ENCODE measurements at regions not wholly inside any gene's neighbourhood (a gene's known extent, or its start where the extent isn't known, plus 50 kb on each side); places are given as distances from the start of the nearest gene placed in this dataset.

DNA sequence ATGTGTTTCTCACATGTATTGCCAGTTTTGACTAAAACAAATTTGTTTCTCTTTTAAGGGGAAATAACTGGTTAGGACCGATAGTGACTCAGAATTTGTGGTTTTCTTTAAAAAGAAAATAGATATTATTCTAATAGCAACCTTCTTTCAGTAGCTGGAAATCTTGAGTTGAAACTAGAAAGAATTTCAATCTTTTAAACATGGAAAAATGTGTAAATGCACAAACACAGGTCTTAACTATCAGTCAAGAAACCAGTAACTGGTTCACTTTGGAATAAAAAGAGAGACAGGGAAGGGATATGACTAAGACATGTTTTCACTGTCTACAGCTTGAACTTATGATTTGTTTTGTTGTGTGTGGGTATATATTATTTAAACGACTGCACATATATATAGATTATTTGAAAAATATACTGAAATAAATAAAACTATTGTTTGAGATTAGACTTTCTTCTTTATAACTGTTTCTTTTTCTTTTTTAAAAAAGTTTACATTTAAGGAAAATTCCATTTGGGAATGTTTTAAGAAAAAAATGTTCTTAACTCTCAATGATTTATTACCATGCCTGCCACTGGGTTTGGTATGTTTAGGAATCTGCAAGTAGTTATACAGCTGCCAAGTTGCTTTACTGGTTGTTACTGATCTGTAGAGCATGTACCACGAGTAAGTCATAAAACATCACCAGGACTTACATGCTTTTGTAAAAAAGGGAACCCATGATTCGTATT is 753.3 kb upstream of the MARCKS start:
- no peak for DNase-seq
- peaks cover 0 to 4% of the 10 kb centered on the region in 2 experiments for H3K36me3 ChIP-seq (replicated peaks in 1 of 2; ENCODE audit: control insufficient read depth in 1 of 2, insufficient read depth in 2 of 2, low read length in 1 of 2)
- H3K9me2 ChIP-seq: no peaks in the 10 kb centered on the region
- POLR2A ChIA-PET: no interaction called here
- H3K27ac ChIP-seq (ENCODE audit: low read depth in 2 of 2, low read length in 1 of 2): peak overlapping the region; percentile 94 to 96
- 14% methylated on average over 4 of the region's 4 CpGs for WGBS (ENCODE audit: low lambda C conversion rate)
- peaks cover 1% of the 10 kb centered on the region; the same call in 1 of the 2 replicates for H3K9me3 ChIP-seq
- H3K79me2 ChIP-seq (ENCODE audit: insufficient read depth): no peaks in the 10 kb centered on the region
- no peaks in the 10 kb centered on the region for H3K27me3 ChIP-seq (ENCODE audit: insufficient read depth)
- peaks cover 36% of the 10 kb centered on the region for H3F3A ChIP-seq (replicated peaks; ENCODE audit: insufficient read depth)
- peak overlapping the region; percentile 67; the same call in 1 of the 2 replicates for H3K9ac ChIP-seq
- peak overlapping the region; percentile 37; the same call in 1 of the 2 replicates for H2AFZ ChIP-seq (ENCODE audit: low read depth)
- no peaks in the 10 kb centered on the region for H4K20me1 ChIP-seq (ENCODE audit: insufficient read depth)
- peak overlapping the region; percentile 69 for H3K4me2 ChIP-seq
- CTCF ChIA-PET: interaction anchor here (1.5 kb wide), 1 partner anchor 17 kb away, joined by 3 read pairs; no protein-coding TSS in a partner anchor
- peaks cover 0 to 23% of the 10 kb centered on the region in 2 experiments; a peak in 3 of 4 replicates for H3K4me1 ChIP-seq (ENCODE audit: control insufficient read depth in 1 of 2, insufficient read depth in 2 of 2, low read depth in 1 of 2, low read length in 1 of 2)
- H3K4me3 ChIP-seq (ENCODE audit: low read depth in 2 of 2, low read length in 1 of 2): peak overlapping the region in 1 of 2 experiments; percentile 7; a peak in 1 of 4 replicates
- TF ChIP-seq GABPA (IDR thresholded peaks at IDR 0.05; ENCODE audit: low read depth) (no peak), EZH2phosphoT487 (IDR thresholded peaks at IDR 0.05; ENCODE audit: borderline replicate concordance, low read depth) (no peak), ZBTB33 (IDR thresholded peaks at IDR 0.05; ENCODE audit: borderline replicate concordance, low read depth) (no peak), RFX5 (IDR thresholded peaks at IDR 0.05; ENCODE audit: low read length) (no peak), USF2 (IDR thresholded peaks at IDR 0.05; ENCODE audit: borderline replicate concordance, low read depth, low read length) (no peak), NFIC (IDR thresholded peaks at IDR 0.05; ENCODE audit: borderline replicate concordance) (peak; percentile 75), TCF12 (IDR thresholded peaks at IDR 0.05) (peak; percentile 90), TAF1 (IDR thresholded peaks at IDR 0.05; ENCODE audit: borderline replicate concordance, low read depth, low read length) (no peak), FOXM1 (IDR thresholded peaks at IDR 0.05; ENCODE audit: low read depth) (0 out of 2 replicates have a peak, but pooled peaks have one; percentile 11), MEF2A (IDR thresholded peaks at IDR 0.05; ENCODE audit: borderline replicate concordance, low read depth) (no peak), JUND (IDR thresholded peaks at IDR 0.05) (peak; percentile 40), ELF1 (IDR thresholded peaks at IDR 0.05) (no peak), USF1 (IDR thresholded peaks at IDR 0.05; ENCODE audit: borderline replicate concordance, low read depth) (no peak), TEAD4 (IDR thresholded peaks at IDR 0.05; ENCODE audit: borderline replicate concordance, insufficient read depth) (no peak), EP300 (IDR thresholded peaks at IDR 0.05; ENCODE audit: borderline replicate concordance in 1 of 2, low read depth in 1 of 2, low read length in 1 of 2) (peak; percentile 24 to 84; a peak in 2 of 4 replicates), SMC3 (IDR thresholded peaks at IDR 0.05; ENCODE audit: low read depth, low read length) (no peak), RXRA (IDR thresholded peaks at IDR 0.05; ENCODE audit: borderline replicate concordance, low read depth) (peak; percentile 29; the same call in 1 of the 2 replicates), FOXJ3 (CRISPR knock-in tag; IDR thresholded peaks at IDR 0.05) (no peak), POLR2AphosphoS5 (IDR thresholded peaks at IDR 0.05; ENCODE audit: low read depth, low read length) (peak; percentile 58; the same call in 1 of the 2 replicates), MXI1 (IDR thresholded peaks at IDR 0.05; ENCODE audit: low read depth, low read length) (no peak)
- TF ChIP-seq, protein P1, sequence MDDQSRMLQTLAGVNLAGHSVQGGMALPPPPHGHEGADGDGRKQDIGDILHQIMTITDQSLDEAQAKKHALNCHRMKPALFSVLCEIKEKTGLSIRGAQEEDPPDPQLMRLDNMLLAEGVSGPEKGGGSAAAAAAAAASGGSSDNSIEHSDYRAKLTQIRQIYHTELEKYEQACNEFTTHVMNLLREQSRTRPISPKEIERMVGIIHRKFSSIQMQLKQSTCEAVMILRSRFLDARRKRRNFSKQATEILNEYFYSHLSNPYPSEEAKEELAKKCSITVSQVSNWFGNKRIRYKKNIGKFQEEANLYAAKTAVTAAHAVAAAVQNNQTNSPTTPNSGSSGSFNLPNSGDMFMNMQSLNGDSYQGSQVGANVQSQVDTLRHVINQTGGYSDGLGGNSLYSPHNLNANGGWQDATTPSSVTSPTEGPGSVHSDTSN (IDR thresholded peaks at IDR 0.05): peak; percentile 92
- TF ChIP-seq, protein P2, sequence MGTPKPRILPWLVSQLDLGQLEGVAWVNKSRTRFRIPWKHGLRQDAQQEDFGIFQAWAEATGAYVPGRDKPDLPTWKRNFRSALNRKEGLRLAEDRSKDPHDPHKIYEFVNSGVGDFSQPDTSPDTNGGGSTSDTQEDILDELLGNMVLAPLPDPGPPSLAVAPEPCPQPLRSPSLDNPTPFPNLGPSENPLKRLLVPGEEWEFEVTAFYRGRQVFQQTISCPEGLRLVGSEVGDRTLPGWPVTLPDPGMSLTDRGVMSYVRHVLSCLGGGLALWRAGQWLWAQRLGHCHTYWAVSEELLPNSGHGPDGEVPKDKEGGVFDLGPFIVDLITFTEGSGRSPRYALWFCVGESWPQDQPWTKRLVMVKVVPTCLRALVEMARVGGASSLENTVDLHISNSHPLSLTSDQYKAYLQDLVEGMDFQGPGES (IDR thresholded peaks at IDR 0.05; ENCODE audit: low read depth, low read length): no peak
- TF ChIP-seq, protein P3, sequence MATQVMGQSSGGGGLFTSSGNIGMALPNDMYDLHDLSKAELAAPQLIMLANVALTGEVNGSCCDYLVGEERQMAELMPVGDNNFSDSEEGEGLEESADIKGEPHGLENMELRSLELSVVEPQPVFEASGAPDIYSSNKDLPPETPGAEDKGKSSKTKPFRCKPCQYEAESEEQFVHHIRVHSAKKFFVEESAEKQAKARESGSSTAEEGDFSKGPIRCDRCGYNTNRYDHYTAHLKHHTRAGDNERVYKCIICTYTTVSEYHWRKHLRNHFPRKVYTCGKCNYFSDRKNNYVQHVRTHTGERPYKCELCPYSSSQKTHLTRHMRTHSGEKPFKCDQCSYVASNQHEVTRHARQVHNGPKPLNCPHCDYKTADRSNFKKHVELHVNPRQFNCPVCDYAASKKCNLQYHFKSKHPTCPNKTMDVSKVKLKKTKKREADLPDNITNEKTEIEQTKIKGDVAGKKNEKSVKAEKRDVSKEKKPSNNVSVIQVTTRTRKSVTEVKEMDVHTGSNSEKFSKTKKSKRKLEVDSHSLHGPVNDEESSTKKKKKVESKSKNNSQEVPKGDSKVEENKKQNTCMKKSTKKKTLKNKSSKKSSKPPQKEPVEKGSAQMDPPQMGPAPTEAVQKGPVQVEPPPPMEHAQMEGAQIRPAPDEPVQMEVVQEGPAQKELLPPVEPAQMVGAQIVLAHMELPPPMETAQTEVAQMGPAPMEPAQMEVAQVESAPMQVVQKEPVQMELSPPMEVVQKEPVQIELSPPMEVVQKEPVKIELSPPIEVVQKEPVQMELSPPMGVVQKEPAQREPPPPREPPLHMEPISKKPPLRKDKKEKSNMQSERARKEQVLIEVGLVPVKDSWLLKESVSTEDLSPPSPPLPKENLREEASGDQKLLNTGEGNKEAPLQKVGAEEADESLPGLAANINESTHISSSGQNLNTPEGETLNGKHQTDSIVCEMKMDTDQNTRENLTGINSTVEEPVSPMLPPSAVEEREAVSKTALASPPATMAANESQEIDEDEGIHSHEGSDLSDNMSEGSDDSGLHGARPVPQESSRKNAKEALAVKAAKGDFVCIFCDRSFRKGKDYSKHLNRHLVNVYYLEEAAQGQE (IDR thresholded peaks at IDR 0.05; ENCODE audit: low read depth, low read length): no peak

Measured in SK-N-SH (cell line).